GM12892 (cell line): ENCODE measurements at regions not wholly inside any gene's neighbourhood (a gene's known extent, or its start where the extent isn't known, plus 50 kb on each side); places are given as distances from the start of the nearest gene placed in this dataset.

Source experiments
- DNase-seq: peaks from one replicate; pipeline ENCODE4 v3.0.0; 2011; ENCODE audit not compliant: insufficient read length
- FAIRE-seq: peaks from 2 replicates; lab custom pipeline; 2011; peaks lifted over from hg19 to GRCh38; lab: Jason Lieb, UNC
- POLR2A ChIP-seq: IDR thresholded peaks from 2 replicates; pipeline ENCODE4 v1.6.1; 2011; ENCODE audit warnings: low read depth, low read length, control low read depth
- POLR2AphosphoS5 ChIP-seq: IDR thresholded peaks from 2 replicates; pipeline ENCODE4 v1.6.1; 2011; ENCODE audit warnings: low read depth, low read length, control low read depth
- TAF1 ChIP-seq: IDR thresholded peaks from 2 replicates; pipeline ENCODE4 v1.6.1; 2011; ENCODE audit warnings: low read depth, mild to moderate bottlenecking, control low read depth, low read length, borderline replicate concordance

DNA sequence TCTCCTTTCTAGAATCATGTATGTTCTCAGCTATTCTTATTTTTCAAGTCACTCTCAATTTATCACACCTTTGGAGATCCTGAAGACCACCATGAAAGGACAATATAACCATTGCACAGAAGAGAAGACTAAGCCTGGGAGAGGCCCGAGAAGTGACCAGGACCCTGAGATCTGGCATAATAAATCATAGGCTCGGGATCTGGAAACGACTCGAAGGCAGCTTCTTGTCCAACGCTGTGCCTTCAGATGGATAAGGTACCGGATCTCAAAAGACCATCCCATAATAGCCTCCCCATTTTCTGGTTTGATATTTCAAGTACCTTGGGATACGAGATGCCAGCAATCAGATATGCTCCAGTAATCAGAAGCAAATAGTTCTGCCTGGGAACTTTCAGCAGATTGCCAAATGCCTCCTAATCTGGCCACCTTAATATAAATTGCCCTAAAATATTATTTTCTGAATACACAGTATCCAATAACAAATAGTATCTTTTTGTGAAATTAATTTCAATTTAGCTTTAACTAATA, 179.2 kb upstream of the ZMIZ1 start:
- FAIRE-seq (no peak), DNase-seq (no peak)
- TF ChIP-seq POLR2AphosphoS5: no peak
- no peak for TF ChIP-seq POLR2A
- TF ChIP-seq TAF1: no peak

DNA sequence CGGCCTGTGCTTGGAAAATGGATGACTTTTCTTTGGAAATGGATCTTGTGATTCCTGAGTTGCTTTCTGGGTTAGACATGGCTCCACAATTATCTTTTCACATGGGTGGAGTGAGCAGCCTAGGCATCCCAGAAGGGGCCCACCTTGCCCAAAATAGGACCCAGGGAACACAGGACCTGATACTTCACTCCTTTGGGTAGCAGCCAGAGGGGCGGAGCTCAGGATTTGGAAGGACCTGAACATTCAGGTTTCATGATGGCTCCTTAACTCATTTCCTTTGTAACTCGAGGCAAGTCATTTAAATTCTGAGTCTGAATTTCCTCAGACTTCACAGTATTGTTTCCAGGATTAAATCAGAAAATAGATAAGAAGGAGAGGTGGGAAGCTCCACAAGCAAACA, 178.3 kb upstream of the ZMIZ1 start:
- no peak for DNase-seq
- TF ChIP-seq POLR2AphosphoS5: no peak
- no peak for TF ChIP-seq TAF1
- TF ChIP-seq POLR2A: no peak
- no peak for FAIRE-seq

DNA sequence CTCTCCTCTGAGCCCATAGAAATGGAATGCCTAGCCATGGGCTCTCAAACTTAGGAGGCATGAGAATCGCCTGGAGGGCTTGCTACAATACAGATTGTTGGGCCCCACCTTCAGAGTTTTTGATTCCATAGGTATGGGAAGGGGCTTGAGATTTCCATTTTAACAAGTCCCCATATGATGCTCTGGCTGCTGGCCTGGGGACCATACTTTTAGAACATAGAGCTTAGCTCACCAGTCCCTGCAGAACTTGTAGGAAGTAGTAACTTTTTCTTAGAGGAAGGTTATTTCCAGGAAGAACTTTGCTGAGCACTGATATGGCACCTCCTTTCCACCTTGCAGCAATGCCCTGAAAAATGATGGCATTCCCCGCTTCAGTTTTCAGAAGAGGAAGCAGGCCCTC, 177.0 kb upstream of the ZMIZ1 start:
- no peak for FAIRE-seq
- no peak for TF ChIP-seq TAF1
- no peak for TF ChIP-seq POLR2A
- TF ChIP-seq POLR2AphosphoS5: no peak
- no peak for DNase-seq

DNA sequence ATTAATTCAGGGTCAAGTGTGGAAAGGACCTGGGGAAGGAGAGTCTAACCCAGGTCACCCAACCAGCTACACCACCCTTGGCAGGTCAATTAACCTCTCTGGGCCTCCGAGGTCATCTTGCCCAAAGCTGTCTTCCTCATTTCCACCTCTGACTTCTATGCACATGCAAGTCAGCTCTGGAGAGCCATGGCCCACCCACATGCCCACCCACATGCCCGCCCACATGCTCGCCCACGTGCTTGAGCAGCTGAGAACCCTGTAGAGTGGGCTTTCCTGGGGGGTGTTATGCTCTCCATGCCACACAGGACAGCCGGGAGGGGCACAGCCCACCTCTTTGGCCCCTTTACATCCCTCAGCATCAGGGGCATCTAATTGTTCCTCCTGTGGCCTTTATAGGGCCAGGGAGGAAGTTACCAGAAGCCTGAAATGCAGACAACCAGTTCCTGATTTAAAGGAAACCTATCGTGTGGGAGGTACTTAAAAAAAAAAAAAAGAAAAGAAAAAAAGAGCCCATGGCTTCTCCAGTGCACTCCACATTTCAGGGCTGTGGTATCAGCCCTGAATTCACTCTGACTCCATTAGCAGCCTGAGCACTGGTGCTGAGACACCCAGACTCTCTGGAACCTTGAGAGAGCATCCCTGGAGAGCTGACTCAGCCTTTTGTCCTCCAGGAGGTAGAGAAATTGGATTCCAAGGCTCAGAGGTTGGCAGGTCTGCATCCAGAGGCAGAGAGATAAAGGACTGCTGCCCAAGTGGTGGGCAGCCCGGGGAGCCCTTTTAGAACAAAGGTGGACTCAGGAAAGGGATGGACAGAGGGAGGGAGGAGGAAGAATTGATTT, 176.2 kb upstream of the ZMIZ1 start:
- TF ChIP-seq POLR2A (no peak), POLR2AphosphoS5 (no peak), TAF1 (no peak)
- FAIRE-seq (no peak), DNase-seq (no peak)

DNA sequence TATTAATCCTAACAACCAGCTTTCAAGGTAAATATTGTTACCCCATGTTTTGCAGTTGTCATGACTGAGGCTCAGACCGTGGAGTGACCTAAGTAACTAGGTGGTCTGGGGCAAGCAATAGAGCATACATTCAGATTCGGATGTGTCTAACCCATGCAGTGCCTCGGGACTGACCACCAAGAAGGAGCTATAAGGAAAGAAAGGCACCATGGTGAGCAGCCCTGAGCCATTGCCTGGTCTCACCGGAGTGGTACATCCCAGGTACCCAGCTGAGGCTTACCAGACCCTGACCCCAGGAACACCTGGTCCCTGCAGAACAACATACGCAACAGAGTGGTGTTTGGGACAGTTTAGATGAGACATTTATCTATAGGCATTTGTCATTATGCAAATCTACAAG, 175.5 kb upstream of the ZMIZ1 start:
- TF ChIP-seq POLR2A (no peak), POLR2AphosphoS5 (no peak), TAF1 (no peak)
- no peak for DNase-seq
- no peak for FAIRE-seq

DNA sequence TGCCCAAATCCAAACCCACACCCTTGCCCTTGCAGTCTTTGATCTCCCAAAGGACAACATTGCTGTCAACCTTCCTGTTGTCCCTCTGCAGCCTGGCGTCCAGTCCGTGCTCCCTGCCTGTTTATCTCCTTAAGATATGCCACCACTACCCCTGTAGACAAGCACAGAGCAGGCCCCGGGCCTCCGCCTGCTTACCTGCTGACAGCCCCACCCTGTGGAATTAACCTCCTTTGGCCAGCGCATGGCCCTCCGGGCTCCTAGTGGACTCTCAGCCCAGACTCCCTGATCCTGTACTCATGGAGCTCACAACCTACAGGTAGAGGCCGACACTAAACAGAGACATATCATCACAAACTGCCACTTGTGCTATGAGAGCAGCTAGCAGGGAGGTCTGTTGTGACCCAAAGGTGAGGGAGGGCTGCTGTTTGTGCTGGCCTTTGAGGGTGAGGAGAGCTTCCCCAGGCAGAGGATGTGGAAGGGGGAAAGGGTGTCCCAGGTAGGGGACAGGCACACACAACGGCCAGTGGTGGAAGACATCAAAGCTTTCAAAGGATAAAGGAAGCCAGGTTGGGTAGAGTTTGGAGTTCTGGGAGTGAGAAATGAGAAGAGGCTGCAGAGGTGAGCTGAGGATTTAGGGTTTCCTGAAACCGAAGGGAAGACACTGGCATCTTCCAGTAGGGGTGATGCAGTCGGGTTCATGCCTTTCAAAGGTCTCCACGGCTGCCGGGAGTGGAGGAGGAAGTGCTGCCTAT, 174.5 kb upstream of the ZMIZ1 start:
- FAIRE-seq (no peak), DNase-seq (no peak)
- no peak for TF ChIP-seq TAF1
- no peak for TF ChIP-seq POLR2A
- TF ChIP-seq POLR2AphosphoS5: no peak

DNA sequence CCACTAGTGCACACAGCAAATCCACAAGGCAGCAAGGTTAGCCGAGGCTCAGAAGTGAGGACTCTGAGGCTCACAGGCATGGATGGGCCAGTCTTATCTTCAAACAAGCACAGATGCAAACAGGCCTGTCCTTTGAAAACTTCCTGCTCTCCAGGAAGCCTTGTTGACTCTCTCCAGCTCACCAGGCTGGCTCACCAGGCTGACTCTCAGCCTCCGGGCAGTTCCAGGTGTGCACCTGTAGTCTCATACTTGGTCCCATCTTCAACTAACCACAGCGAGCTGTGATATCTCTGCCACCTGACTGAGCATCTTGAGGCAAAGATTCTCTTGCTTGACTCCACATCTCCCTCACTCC, 173.9 kb upstream of the ZMIZ1 start:
- TF ChIP-seq POLR2AphosphoS5: no peak
- TF ChIP-seq TAF1: no peak
- no peak for TF ChIP-seq POLR2A
- DNase-seq: no peak
- FAIRE-seq: no peak

DNA sequence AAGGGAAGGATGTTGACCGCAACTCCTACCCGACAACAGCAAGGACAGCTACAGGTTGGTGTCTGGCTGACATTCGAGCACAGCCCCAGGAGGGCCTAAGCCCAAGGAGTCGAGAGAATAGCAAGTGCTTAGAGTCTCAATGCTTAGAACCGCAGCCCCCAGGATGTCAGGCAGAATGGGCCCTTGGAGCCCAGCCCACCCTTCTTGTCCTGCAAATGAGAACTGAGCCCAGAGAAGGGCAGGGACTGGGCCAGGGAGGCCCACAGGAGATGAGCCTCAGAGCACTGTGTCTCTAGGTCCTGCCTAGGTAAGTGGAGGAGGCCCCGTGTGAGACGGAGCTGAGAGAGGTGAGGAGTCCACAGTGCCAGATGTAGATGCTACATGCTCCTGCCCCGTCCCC, 173.3 kb upstream of the ZMIZ1 start:
- no peak for FAIRE-seq
- DNase-seq: no peak
- TF ChIP-seq POLR2A (no peak), TAF1 (no peak), POLR2AphosphoS5 (no peak)

DNA sequence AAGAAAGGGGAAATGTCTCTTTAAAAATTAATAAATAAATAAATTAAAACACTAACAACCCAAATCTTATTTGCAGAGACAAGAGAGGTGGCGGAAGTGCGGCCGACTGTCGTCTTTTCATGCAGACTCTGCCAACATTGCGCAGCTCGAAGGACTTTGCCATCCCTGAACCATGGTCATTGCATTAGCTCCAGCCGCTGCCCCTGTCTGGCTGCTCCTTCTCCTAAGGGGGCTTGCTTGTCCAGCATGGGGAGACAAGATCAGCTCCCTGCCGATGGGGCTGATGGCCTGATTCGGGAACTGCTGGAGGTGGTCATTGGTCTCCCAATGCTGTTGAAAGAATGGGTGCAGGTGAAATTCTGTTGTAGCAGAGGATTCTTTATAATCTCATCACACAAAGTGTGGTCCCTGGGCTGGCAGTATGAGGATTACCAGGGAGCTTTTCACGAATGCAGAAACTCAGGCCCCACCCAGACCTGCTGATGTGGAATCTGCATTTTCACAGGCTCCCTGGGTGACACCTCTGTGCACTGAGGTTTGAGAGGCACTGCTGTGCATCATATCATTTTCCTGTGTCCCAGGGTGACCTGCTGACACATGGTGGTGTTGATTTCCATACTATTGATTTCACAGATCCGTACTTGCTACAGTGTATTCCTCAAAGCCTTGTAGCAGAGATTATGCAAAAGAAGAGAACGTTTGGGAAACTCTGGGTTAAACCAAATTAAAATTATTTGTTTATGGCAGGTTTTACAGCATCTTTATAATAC, 172.4 kb upstream of the ZMIZ1 start:
- no peak for TF ChIP-seq POLR2A
- no peak for TF ChIP-seq TAF1
- no peak for TF ChIP-seq POLR2AphosphoS5
- DNase-seq (no peak), FAIRE-seq (no peak)

DNA sequence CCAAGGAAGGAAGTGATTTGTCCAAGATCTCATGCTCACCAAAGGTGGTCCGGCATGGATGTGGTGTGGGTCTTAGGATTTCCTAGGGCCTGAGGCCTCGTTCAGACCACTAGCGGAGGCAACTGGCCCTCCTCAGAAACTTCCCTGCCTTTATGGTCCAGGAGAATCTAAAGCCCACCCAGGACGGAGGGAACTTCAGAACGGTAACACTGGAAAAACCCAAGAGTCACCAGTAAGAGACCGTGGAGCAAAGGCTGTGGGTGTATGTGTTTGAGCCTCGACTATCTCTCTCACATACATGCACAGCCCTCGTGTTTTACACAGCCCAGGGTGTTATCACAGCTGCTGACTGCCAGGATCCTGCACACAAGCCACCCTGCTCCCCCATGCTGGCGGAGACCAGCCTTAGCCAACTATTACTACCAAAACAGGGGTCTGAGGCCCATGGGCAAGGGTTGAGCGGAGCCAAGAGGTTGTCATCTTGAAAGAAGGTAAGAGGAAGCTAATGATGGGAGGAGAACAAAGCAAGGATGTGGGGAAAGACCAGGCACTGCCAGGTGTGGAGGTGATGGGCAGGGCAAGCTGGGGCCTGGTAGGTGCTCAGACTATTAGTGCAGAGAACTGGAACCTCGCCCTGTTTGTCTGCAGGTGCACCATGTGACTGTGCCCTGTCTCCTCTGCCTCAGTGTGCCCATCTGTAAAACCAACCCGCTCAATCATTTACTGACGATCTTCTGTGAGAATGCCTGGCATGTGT, 170.2 kb upstream of the ZMIZ1 start:
- no peak for FAIRE-seq
- DNase-seq: no peak
- TF ChIP-seq POLR2AphosphoS5: no peak
- TF ChIP-seq POLR2A: no peak
- no peak for TF ChIP-seq TAF1

DNA sequence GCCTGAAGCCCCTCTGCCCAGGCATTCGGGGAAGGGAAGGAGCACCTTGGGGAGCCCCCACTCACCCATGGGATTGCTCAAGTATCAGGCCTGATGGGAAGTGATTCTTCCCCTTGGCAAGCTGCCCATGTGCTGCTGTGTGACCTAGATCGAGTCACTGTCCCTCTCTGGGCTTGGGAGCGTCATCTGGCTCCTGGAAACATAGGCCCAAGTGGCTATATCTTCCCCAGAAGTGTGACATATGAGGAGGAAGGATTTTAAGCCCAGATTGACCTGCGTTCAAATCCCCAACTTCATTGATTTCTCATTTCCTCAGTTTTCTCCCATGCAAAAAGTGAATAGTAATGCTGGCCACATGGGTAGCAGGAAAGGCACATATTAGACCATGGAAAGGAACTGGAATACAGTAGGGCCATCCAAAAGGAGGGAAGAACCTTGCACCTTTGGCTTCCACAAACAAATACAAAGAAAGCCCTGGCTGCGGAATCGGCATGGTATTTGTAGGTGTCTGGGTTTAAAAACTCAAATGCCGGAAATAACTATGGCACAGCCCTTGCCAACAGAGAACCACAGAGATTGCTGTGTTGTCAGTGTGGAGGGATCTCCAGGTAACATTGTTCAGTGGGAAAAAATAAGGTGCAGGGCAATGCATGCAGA, 169.5 kb upstream of the ZMIZ1 start:
- no peak for FAIRE-seq
- no peak for DNase-seq

More for the DNA sequence above, 169.5 kb upstream of the ZMIZ1 start:
- TF ChIP-seq POLR2AphosphoS5 (no peak), POLR2A (no peak), TAF1 (no peak)
